ENCODE measurements at regions not wholly inside any gene's neighbourhood (a gene's known extent, or its start where the extent isn't known, plus 50 kb on each side); places are given as distances from the start of the nearest gene placed in this dataset.

DNA sequence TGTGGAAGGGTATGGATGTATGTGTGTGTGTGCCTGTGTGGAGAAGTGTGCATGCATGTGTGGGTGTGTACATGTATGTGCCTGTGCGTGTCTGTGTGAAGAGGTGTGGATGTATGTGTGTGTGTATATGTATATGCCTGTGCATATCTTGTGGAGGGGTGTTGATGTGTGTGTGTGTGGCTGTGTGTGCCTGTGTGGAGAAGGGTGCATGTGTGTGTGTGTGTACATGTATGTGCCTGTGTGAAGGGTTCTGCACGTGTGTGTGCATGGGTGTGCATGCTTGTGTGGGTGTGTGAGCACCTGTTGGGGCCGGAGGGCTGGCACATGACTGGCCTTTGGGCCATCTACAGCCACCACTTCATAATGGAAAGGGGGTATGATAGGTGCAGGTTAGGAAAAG, 291.4 kb downstream of the IRX2 start:
- no peaks in the 10 kb centered on the region for H3K4me1 ChIP-seq (ENCODE audit: control insufficient read depth in 1 of 2, low read depth in 2 of 2)
- no peak overlapping the region for H3K4me3 ChIP-seq
- H3K27me3 ChIP-seq (replicated peaks; ENCODE audit: insufficient read depth): no peaks in the 10 kb centered on the region
- TF ChIP-seq, protein P1, sequence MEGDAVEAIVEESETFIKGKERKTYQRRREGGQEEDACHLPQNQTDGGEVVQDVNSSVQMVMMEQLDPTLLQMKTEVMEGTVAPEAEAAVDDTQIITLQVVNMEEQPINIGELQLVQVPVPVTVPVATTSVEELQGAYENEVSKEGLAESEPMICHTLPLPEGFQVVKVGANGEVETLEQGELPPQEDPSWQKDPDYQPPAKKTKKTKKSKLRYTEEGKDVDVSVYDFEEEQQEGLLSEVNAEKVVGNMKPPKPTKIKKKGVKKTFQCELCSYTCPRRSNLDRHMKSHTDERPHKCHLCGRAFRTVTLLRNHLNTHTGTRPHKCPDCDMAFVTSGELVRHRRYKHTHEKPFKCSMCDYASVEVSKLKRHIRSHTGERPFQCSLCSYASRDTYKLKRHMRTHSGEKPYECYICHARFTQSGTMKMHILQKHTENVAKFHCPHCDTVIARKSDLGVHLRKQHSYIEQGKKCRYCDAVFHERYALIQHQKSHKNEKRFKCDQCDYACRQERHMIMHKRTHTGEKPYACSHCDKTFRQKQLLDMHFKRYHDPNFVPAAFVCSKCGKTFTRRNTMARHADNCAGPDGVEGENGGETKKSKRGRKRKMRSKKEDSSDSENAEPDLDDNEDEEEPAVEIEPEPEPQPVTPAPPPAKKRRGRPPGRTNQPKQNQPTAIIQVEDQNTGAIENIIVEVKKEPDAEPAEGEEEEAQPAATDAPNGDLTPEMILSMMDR (IDR thresholded peaks at IDR 0.05): no peak
- DNase-seq (ENCODE audit: low spot score) (no peak), ATAC-seq (ENCODE audit: insufficient number of reproducible peaks, low FRiP score, low read depth) (no peak)
- no peak overlapping the region for H3K27ac ChIP-seq
- no peaks in the 10 kb centered on the region for H3K9me3 ChIP-seq
- H3K36me3 ChIP-seq: no peaks in the 10 kb centered on the region

GRCh38 chr5:2459251-2459650, 292.2 kb downstream of the IRX2 start:
- Histone ChIP-seq H3K9me3 (no peaks in the 10 kb centered on the region), H3K4me1 (ENCODE audit: control insufficient read depth in 1 of 2, low read depth in 2 of 2) (no peaks in the 10 kb centered on the region), H3K4me3 (no peak overlapping the region), H3K27ac (no peak overlapping the region), H3K36me3 (no peaks in the 10 kb centered on the region), H3K27me3 (replicated peaks; ENCODE audit: insufficient read depth) (no peaks in the 10 kb centered on the region)
- no peak for DNase-seq (ENCODE audit: low spot score)
- no peak for ATAC-seq (ENCODE audit: insufficient number of reproducible peaks, low FRiP score, low read depth)
- TF ChIP-seq, protein P1 (IDR thresholded peaks at IDR 0.05): no peak

DNA sequence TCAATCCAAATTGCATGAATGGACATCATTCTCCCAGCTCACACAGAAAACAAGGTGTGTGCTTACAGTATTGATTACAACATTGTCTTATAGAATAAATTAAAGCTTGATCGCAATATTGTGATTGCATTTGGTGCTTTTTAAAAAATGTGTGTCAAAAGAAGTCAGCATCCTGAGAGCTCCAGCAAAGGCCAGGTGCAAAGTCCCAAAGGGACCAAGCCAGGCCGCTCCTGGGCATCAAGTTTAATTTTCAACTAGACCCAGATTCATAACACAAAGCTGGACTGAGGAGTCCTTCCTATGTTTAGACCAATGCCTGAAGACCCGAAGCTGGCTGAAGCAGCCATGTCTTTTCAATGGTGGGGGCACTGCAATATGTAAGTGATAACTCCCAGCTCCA, 295.6 kb downstream of the IRX2 start:
- Histone ChIP-seq H3K27ac (no peak overlapping the region), H3K36me3 (no peaks in the 10 kb centered on the region), H3K27me3 (replicated peaks; ENCODE audit: insufficient read depth) (no peaks in the 10 kb centered on the region), H3K4me1 (ENCODE audit: control insufficient read depth in 1 of 2, low read depth in 2 of 2) (no peaks in the 10 kb centered on the region), H3K4me3 (no peak overlapping the region), H3K9me3 (no peaks in the 10 kb centered on the region)
- DNase-seq (ENCODE audit: low spot score) (no peak), ATAC-seq (ENCODE audit: insufficient number of reproducible peaks, low FRiP score, low read depth) (no peak)
- TF ChIP-seq, protein P1 (IDR thresholded peaks at IDR 0.05): no peak

GRCh38 chr5:2454876-2455275, 296.6 kb downstream of the IRX2 start:
- Histone ChIP-seq H3K27me3 (replicated peaks; ENCODE audit: insufficient read depth) (no peaks in the 10 kb centered on the region), H3K27ac (no peak overlapping the region), H3K4me3 (no peak overlapping the region), H3K4me1 (ENCODE audit: control insufficient read depth in 1 of 2, low read depth in 2 of 2) (no peaks in the 10 kb centered on the region), H3K9me3 (no peaks in the 10 kb centered on the region), H3K36me3 (no peaks in the 10 kb centered on the region)
- TF ChIP-seq, protein P1 (IDR thresholded peaks at IDR 0.05): no peak
- ATAC-seq (ENCODE audit: insufficient number of reproducible peaks, low FRiP score, low read depth) (no peak), DNase-seq (ENCODE audit: low spot score) (no peak)

- Histone ChIP-seq H3K27me3 (replicated peaks; ENCODE audit: insufficient read depth) (no peaks in the 10 kb centered on the region), H3K9me3 (no peaks in the 10 kb centered on the region), H3K36me3 (no peaks in the 10 kb centered on the region), H3K4me3 (no peak overlapping the region), H3K27ac (no peak overlapping the region), H3K4me1 (ENCODE audit: control insufficient read depth in 1 of 2, low read depth in 2 of 2) (no peaks in the 10 kb centered on the region)
- DNase-seq (ENCODE audit: low spot score): no peak
- TF ChIP-seq, protein P1 (IDR thresholded peaks at IDR 0.05): no peak
- no peak for ATAC-seq (ENCODE audit: insufficient number of reproducible peaks, low FRiP score, low read depth)
These were observed 297.7 kb downstream of the IRX2 start for GRCh38 chr5:2453781-2454180.
